ENCODE measurements at regions not wholly inside any gene's neighbourhood (a gene's known extent, or its start where the extent isn't known, plus 50 kb on each side); places are given as distances from the start of the nearest gene placed in this dataset.

DNA sequence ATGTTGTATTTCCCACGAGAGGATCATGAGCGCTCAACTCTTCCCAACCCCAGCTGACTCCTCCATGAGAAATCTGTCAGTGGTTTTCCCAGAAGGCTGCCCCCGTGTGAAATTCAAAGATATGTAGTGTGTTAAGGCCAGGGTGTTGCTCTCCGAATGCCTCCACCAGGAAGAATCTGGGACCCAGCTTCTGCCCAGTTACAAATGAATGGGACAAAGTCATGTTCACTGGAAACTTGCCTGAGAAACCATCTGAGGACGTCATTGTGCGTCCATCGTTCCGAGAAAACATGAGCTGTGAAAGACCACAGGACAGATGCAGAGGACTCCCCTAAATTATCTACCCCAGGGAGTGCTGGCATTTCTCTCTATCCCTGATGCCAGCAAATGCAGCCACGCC lies 86.0 kb downstream of the AIPL1 start:
- no peak overlapping the region for H3K27ac ChIP-seq (ENCODE audit: insufficient read depth, low read depth, low read length, poor library complexity, severe bottlenecking)
- 89 to 90% methylated on average over 9 of the region's 9 CpGs for WGBS, 2 experiments

GRCh38 chr17:6347776-6348175 lies 87.1 kb downstream of the AIPL1 start:
- no peaks in the 10 kb centered on the region for H3K9me3 ChIP-seq (ENCODE audit: control insufficient read depth, low read length)
- no peak overlapping the region for H3K27ac ChIP-seq (ENCODE audit: insufficient read depth, low read depth, low read length, poor library complexity, severe bottlenecking)
- H3K27me3 ChIP-seq (ENCODE audit: control insufficient read depth, insufficient read depth, low read length, poor library complexity, severe bottlenecking): no peaks in the 10 kb centered on the region
- 87% methylated on average over 4 of the region's 4 CpGs for WGBS, 2 experiments
- H3K4me1 ChIP-seq (ENCODE audit: control insufficient read depth, insufficient read depth, low read length): no peaks in the 10 kb centered on the region
- no peak overlapping the region for H3K4me3 ChIP-seq (ENCODE audit: insufficient read depth, low read depth, low read length)
- no peaks in the 10 kb centered on the region for H3K36me3 ChIP-seq (ENCODE audit: control insufficient read depth, insufficient read depth, low read length)

More for the DNA sequence above, 86.0 kb downstream of the AIPL1 start:
- no peaks in the 10 kb centered on the region for H3K4me1 ChIP-seq (ENCODE audit: control insufficient read depth, insufficient read depth, low read length)
- no peaks in the 10 kb centered on the region for H3K9me3 ChIP-seq (ENCODE audit: control insufficient read depth, low read length)
- no peaks in the 10 kb centered on the region for H3K36me3 ChIP-seq (ENCODE audit: control insufficient read depth, insufficient read depth, low read length)
- H3K27me3 ChIP-seq (ENCODE audit: control insufficient read depth, insufficient read depth, low read length, poor library complexity, severe bottlenecking): no peaks in the 10 kb centered on the region
- no peak overlapping the region for H3K4me3 ChIP-seq (ENCODE audit: insufficient read depth, low read depth, low read length)

- no peak overlapping the region for H3K4me3 ChIP-seq (ENCODE audit: insufficient read depth, low read depth, low read length)
- no peaks in the 10 kb centered on the region for H3K9me3 ChIP-seq (ENCODE audit: control insufficient read depth, low read length)
- no peaks in the 10 kb centered on the region for H3K4me1 ChIP-seq (ENCODE audit: control insufficient read depth, insufficient read depth, low read length)
- H3K27me3 ChIP-seq (ENCODE audit: control insufficient read depth, insufficient read depth, low read length, poor library complexity, severe bottlenecking): no peaks in the 10 kb centered on the region
- no peak overlapping the region for H3K27ac ChIP-seq (ENCODE audit: insufficient read depth, low read depth, low read length, poor library complexity, severe bottlenecking)
- 95% methylated on average over 2 of the region's 2 CpGs for WGBS, 2 experiments
- H3K36me3 ChIP-seq (ENCODE audit: control insufficient read depth, insufficient read depth, low read length): no peaks in the 10 kb centered on the region
These were observed 87.9 kb downstream of the AIPL1 start for GRCh38 chr17:6346986-6347385.

DNA sequence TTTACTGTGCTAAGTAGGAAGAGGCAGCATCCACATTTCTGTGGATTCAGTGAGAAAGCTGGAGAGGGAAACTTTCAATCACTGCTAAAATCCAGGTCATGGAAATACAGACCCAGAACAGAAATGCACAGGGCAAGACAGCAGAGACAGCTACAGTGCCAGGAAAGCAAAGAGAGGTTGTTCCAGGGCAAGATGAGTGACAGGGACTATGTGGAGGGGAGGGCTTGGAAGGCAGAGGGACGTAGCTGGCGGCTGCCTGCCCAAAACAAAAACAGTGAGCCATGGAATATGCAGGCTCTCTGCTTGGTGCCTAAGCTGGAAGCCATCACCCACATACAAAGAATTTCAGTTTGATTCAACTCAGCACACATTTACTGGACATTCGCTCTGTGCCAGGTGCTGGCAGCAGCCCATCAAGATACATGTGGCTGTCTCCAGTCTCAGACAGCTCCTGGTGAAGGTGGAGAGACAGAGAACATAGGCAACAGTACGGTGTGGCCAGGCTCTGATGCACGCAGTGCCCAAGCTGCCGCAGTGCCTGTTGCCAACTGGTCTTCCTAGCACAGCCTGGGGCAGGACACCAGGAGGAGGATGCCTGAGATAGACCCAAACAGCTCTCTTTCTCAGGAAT lies 88.7 kb downstream of the AIPL1 start:
- no peaks in the 10 kb centered on the region for H3K9me3 ChIP-seq (ENCODE audit: control insufficient read depth, low read length)
- H3K27ac ChIP-seq (ENCODE audit: insufficient read depth, low read depth, low read length, poor library complexity, severe bottlenecking): no peak overlapping the region
- H3K4me3 ChIP-seq (ENCODE audit: insufficient read depth, low read depth, low read length): no peak overlapping the region
- whole genome bisulfite sequencing, 2 experiments: 81% methylated on average over 6 of the region's 6 CpGs
- H3K36me3 ChIP-seq (ENCODE audit: control insufficient read depth, insufficient read depth, low read length): no peaks in the 10 kb centered on the region
- no peaks in the 10 kb centered on the region for H3K4me1 ChIP-seq (ENCODE audit: control insufficient read depth, insufficient read depth, low read length)
- H3K27me3 ChIP-seq (ENCODE audit: control insufficient read depth, insufficient read depth, low read length, poor library complexity, severe bottlenecking): no peaks in the 10 kb centered on the region

DNA sequence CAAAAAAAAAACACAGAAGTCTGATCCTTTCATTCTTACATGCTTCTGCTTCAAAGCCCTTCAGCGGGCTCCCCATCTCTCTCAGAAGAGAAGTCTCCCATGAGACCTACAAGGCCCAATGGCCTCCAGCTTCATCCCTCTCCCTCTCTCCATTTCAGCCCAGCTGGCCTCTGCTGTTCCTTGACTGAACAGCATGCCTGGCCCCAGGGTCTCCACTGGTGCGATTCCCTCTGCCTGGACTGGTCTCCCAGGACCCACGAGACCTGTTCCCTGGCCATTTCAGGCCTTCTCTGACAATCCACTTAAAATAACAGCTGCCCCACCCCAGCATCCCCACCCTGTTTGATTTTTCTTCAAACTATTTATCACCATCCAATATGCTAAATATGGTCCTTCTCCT lies 91.2 kb downstream of the AIPL1 start:
- H3K27ac ChIP-seq (ENCODE audit: insufficient read depth, low read depth, low read length, poor library complexity, severe bottlenecking): no peak overlapping the region
- 88 to 94% methylated on average over 3 of the region's 3 CpGs for WGBS, 2 experiments
- H3K4me3 ChIP-seq (ENCODE audit: insufficient read depth, low read depth, low read length): no peak overlapping the region

GRCh38 chr17:6343191-6343590 lies 91.7 kb downstream of the AIPL1 start:
- WGBS, 2 experiments: 87 to 92% methylated on average over 5 of the region's 5 CpGs
- peaks cover 10% of the 10 kb centered on the region for H3K4me1 ChIP-seq (ENCODE audit: control insufficient read depth, insufficient read depth, low read length)
- H3K27ac ChIP-seq (ENCODE audit: insufficient read depth, low read depth, low read length, poor library complexity, severe bottlenecking): no peak overlapping the region
- no peaks in the 10 kb centered on the region for H3K27me3 ChIP-seq (ENCODE audit: control insufficient read depth, insufficient read depth, low read length, poor library complexity, severe bottlenecking)
- H3K36me3 ChIP-seq (ENCODE audit: control insufficient read depth, insufficient read depth, low read length): no peaks in the 10 kb centered on the region
- no peaks in the 10 kb centered on the region for H3K9me3 ChIP-seq (ENCODE audit: control insufficient read depth, low read length)
- H3K4me3 ChIP-seq (ENCODE audit: insufficient read depth, low read depth, low read length): no peak overlapping the region

More for the DNA sequence above, 91.2 kb downstream of the AIPL1 start:
- peaks cover 10% of the 10 kb centered on the region for H3K4me1 ChIP-seq (ENCODE audit: control insufficient read depth, insufficient read depth, low read length)
- H3K9me3 ChIP-seq (ENCODE audit: control insufficient read depth, low read length): no peaks in the 10 kb centered on the region
- no peaks in the 10 kb centered on the region for H3K36me3 ChIP-seq (ENCODE audit: control insufficient read depth, insufficient read depth, low read length)
- no peaks in the 10 kb centered on the region for H3K27me3 ChIP-seq (ENCODE audit: control insufficient read depth, insufficient read depth, low read length, poor library complexity, severe bottlenecking)

- no peak overlapping the region for H3K27ac ChIP-seq (ENCODE audit: insufficient read depth, low read depth, low read length, poor library complexity, severe bottlenecking)
- H3K27me3 ChIP-seq (ENCODE audit: control insufficient read depth, insufficient read depth, low read length, poor library complexity, severe bottlenecking): no peaks in the 10 kb centered on the region
- no peaks in the 10 kb centered on the region for H3K36me3 ChIP-seq (ENCODE audit: control insufficient read depth, insufficient read depth, low read length)
- H3K9me3 ChIP-seq (ENCODE audit: control insufficient read depth, low read length): no peaks in the 10 kb centered on the region
- 91 to 94% methylated on average over 6 to 7 of the region's 7 CpGs for WGBS, 2 experiments
- peaks cover 10% of the 10 kb centered on the region for H3K4me1 ChIP-seq (ENCODE audit: control insufficient read depth, insufficient read depth, low read length)
- no peak overlapping the region for H3K4me3 ChIP-seq (ENCODE audit: insufficient read depth, low read depth, low read length)
These were observed 94.2 kb downstream of the AIPL1 start for GRCh38 chr17:6340708-6341107.

DNA sequence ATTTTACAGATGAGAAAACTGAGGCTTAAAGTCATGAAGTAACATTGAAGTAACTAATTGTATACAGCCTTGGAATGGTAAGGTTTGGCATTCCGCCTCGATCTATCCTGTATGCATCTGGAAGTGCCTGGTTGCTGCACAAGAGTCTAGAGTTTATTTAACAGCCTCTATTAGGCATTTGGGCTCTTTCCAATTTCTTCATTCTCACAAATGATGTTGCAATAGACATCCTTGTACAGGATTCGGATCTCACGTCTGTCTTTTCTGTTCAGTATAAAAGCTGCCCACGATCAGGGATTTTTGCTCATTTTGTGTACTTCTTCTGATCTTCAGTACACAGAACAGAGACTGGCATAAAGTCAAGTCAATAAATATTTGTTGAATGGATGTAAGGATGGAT lies 100.5 kb downstream of the AIPL1 start:
- Histone ChIP-seq H3K36me3 (ENCODE audit: control insufficient read depth, insufficient read depth, low read length) (no peaks in the 10 kb centered on the region), H3K4me1 (ENCODE audit: control insufficient read depth, insufficient read depth, low read length) (no peaks in the 10 kb centered on the region), H3K4me3 (ENCODE audit: insufficient read depth, low read depth, low read length) (no peak overlapping the region), H3K27ac (ENCODE audit: insufficient read depth, low read depth, low read length, poor library complexity, severe bottlenecking) (no peak overlapping the region), H3K9me3 (ENCODE audit: control insufficient read depth, low read length) (no peaks in the 10 kb centered on the region), H3K27me3 (ENCODE audit: control insufficient read depth, insufficient read depth, low read length, poor library complexity, severe bottlenecking) (no peaks in the 10 kb centered on the region)
- 88 to 94% methylated on average over 5 of the region's 5 CpGs for WGBS, 2 experiments

- WGBS, 2 experiments: 92 to 97% methylated on average over 2 of the region's 2 CpGs
- H3K9me3 ChIP-seq (ENCODE audit: control insufficient read depth, low read length): no peaks in the 10 kb centered on the region
- no peak overlapping the region for H3K4me3 ChIP-seq (ENCODE audit: insufficient read depth, low read depth, low read length)
- H3K27me3 ChIP-seq (ENCODE audit: control insufficient read depth, insufficient read depth, low read length, poor library complexity, severe bottlenecking): no peaks in the 10 kb centered on the region
- no peaks in the 10 kb centered on the region for H3K36me3 ChIP-seq (ENCODE audit: control insufficient read depth, insufficient read depth, low read length)
- H3K4me1 ChIP-seq (ENCODE audit: control insufficient read depth, insufficient read depth, low read length): no peaks in the 10 kb centered on the region
- no peak overlapping the region for H3K27ac ChIP-seq (ENCODE audit: insufficient read depth, low read depth, low read length, poor library complexity, severe bottlenecking)
These were observed 104.0 kb downstream of the AIPL1 start for GRCh38 chr17:6330936-6331335.

DNA sequence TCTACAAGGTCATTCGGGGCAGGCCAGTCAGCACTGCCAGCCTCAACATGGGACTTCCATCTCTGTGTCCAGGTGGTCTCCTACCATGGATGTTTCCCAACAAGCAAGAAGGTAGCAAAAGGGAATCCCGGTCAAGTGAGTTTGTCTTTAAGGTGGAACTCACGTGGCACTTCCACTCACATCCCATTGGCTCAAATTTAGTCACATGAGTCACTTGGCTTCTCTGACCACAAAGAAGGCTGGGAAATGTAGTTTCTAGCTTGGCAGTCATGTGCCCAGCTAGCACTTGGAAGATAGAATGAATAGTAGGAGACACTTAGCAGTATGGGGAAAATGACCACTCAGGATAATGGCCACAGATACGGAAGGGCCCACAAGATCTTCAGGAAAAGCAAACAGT lies 106.6 kb downstream of the AIPL1 start:
- Histone ChIP-seq H3K4me3 (ENCODE audit: insufficient read depth, low read depth, low read length) (no peak overlapping the region), H3K36me3 (ENCODE audit: control insufficient read depth, insufficient read depth, low read length) (no peaks in the 10 kb centered on the region), H3K27me3 (ENCODE audit: control insufficient read depth, insufficient read depth, low read length, poor library complexity, severe bottlenecking) (no peaks in the 10 kb centered on the region), H3K9me3 (ENCODE audit: control insufficient read depth, low read length) (no peaks in the 10 kb centered on the region), H3K4me1 (ENCODE audit: control insufficient read depth, insufficient read depth, low read length) (no peaks in the 10 kb centered on the region), H3K27ac (ENCODE audit: insufficient read depth, low read depth, low read length, poor library complexity, severe bottlenecking) (no peak overlapping the region)
- 86 to 89% methylated on average over 4 of the region's 4 CpGs for WGBS, 2 experiments

DNA sequence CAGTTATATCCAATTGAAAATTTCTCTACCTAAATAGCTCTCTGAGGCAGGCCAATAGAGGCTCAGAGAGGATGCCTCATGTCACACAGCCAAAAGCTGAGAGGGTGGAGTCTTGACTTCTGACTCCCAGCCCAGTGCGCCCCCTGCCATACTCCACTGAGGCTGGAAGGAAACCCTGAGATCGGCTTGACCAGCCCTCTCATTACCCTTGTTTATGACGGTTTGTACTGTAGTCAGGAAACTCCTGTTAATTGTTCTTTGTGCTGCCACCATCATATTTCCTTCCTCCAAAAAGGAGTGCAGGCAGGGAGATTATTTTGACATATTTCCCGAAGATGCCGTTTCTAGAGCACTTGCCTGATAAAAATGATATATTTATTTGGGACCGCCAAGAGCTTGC lies 107.9 kb downstream of the AIPL1 start:
- Histone ChIP-seq H3K36me3 (ENCODE audit: control insufficient read depth, insufficient read depth, low read length) (no peaks in the 10 kb centered on the region), H3K4me3 (ENCODE audit: insufficient read depth, low read depth, low read length) (no peak overlapping the region), H3K4me1 (ENCODE audit: control insufficient read depth, insufficient read depth, low read length) (no peaks in the 10 kb centered on the region), H3K27me3 (ENCODE audit: control insufficient read depth, insufficient read depth, low read length, poor library complexity, severe bottlenecking) (no peaks in the 10 kb centered on the region), H3K27ac (ENCODE audit: insufficient read depth, low read depth, low read length, poor library complexity, severe bottlenecking) (no peak overlapping the region), H3K9me3 (ENCODE audit: control insufficient read depth, low read length) (no peaks in the 10 kb centered on the region)
- 73 to 74% methylated on average over 6 of the region's 6 CpGs for WGBS, 2 experiments
